Body of pancreas (tissue), 4 donors: ENCODE measurements at regions not wholly inside any gene's neighbourhood (a gene's known extent, or its start where the extent isn't known, plus 50 kb on each side); places are given as distances from the start of the nearest gene placed in this dataset.

Experiments
- ATAC-seq: fragments of 150-250 bp; one replicate; pipeline ENCODE4 v1.9.1; 2016
- DNase-seq, 4 donors: peaks; one replicate each; pipeline ENCODE4 v3.0.0-alpha.2; 2019
- H3K27ac ChIP-seq, 4 donors: fragments of 200-600 bp; sonication (generic); 1 replicate in 3 of 4; 2 replicates in 1 of 4; pipeline versions ENCODE4 v1.5.1 to v1.6.1; 2016 to 2019; ENCODE audit warnings: mild to moderate bottlenecking in 1 of 4, mixed read lengths in 1 of 4, moderate library complexity in 1 of 4
- H3K27me3 ChIP-seq, 2 donors: fragments of 200-600 bp; sonication (generic); one replicate each; pipeline ENCODE4 v1.6.0; 2016; ENCODE audit warnings: mild to moderate bottlenecking in 1 of 2
- H3K36me3 ChIP-seq, 2 donors: fragments of 200-600 bp; sonication (generic); replicated peaks in 1 of 2; 2 replicates each; pipeline ENCODE4 v1.5.1; 2016; ENCODE audit warnings: low read depth in 2 of 2; ENCODE audit not compliant: insufficient read depth in 1 of 2
- H3K4me1 ChIP-seq: fragments of 200-600 bp; sonication (generic); one replicate; pipeline ENCODE4 v1.6.0; 2016
- H3K4me3 ChIP-seq, 2 donors: fragments of 200-600 bp; sonication (generic); 1 replicate in 1 of 2; 2 replicates in 1 of 2; pipeline ENCODE4 v1.5.1; 2016 to 2019
- H3K9me3 ChIP-seq, 3 donors: fragments of 200-600 bp; sonication (generic); 1 replicate in 2 of 3; 2 replicates in 1 of 3; pipeline ENCODE4 v1.5.1; 2016
- CTCF ChIP-seq, 7 experiments: fragments of 450-650 bp in 4 of 7; fragments of 200-600 bp in 3 of 7; sonication (generic) in 3 of 7; IDR thresholded peaks; one replicate each; pipeline ENCODE4 v1.5.1; 2016 to 2019; ENCODE audit warnings: antibody characterized with exemption in 7 of 7
- POLR2A ChIP-seq, 3 donors: fragments of 450-650 bp; IDR thresholded peaks; one replicate each; pipeline ENCODE4 v1.6.1; 2016; ENCODE audit warnings: antibody characterized with exemption in 3 of 3, mild to moderate bottlenecking in 2 of 3
- WGBS, 2 donors: methylation state at CpG; one replicate each; pipeline ENCODE4 v1.1.5; 2017; 5-methylcytosine and 5-hydroxymethylcytosine counted together
- intact Hi-C: fragments of 100-400 bp; cut with DNase I; formaldehyde crosslinking; loops from one replicate; pipeline ENCODE4 v1.15.1; 2023

DNA sequence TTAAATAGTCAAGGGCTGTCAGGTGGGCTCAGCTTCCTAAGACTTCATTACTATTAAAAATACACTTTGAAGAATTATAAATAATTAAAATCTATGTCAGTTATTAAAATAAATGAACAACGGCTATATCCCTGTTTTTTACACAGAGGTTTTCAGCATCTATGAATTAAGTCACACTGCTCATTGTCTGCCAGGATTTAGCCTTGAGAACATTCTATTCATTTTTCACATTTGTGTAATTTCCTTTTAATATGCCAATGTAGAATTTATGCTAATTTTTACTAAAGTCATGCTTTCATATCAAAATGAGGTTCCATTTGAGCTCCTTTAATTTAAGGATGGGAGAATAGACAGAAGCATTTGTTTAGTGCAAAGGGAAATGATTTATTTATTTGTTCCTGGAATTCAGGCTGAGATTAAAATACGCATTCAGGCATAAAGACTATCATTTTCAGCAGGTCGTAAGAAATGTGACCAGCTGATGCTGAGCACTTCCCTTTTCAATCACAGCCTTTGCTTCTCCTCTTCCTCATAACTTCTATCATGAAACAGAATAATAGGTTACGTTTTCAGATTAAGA lies 345.1 kb downstream of the MFSD1 start:
- Histone ChIP-seq H3K4me3 (no peak overlapping the region), H3K4me1 (no peaks in the 10 kb centered on the region), H3K27ac (no peak overlapping the region), H3K36me3 (no peaks in the 10 kb centered on the region), H3K9me3 (no peaks in the 10 kb centered on the region), H3K27me3 (no peaks in the 10 kb centered on the region)
- WGBS, 2 donors, result 53 to 59% methylated on average over 4 of the region's 4 CpGs
- no peak for ATAC-seq
- DNase-seq, result no peak
- TF ChIP-seq POLR2A (IDR thresholded peaks at IDR 0.05) (no peak), CTCF (IDR thresholded peaks at IDR 0.05) (no peak)
- intact Hi-C loops, result no loop called here

DNA sequence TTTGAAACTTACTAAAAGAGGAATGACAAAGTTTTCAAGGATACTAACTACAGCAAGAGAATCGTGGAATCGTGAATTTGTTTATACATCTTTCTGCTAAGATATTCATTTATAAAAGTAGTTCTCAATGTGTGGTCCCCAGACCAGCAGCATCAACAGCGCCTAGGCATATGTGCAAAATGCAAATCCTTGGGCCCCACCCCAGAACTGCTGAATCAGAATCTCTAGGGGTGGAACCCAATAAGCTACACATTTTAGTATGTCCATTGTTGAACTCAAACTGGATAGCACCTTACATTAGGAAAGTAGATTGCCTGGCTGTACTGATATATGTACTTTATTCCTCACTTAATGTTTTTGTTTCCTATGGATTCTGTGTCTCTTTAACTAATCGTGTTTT lies 346.0 kb downstream of the MFSD1 start:
- H3K9me3 ChIP-seq, result no peaks in the 10 kb centered on the region
- no peaks in the 10 kb centered on the region for H3K4me1 ChIP-seq
- H3K4me3 ChIP-seq, result no peak overlapping the region
- no peaks in the 10 kb centered on the region for H3K36me3 ChIP-seq
- TF ChIP-seq POLR2A (IDR thresholded peaks at IDR 0.05), result no peak
- no peak for TF ChIP-seq CTCF (IDR thresholded peaks at IDR 0.05)
- WGBS, 2 donors, result 71 to 75% methylated on average over 4 of the region's 4 CpGs
- no peak overlapping the region for H3K27ac ChIP-seq
- H3K27me3 ChIP-seq, result no peaks in the 10 kb centered on the region
- no peak for DNase-seq
- intact Hi-C loops, result no loop called here
- no peak for ATAC-seq

- intact Hi-C loops, result no loop called here
- no peak for TF ChIP-seq CTCF (IDR thresholded peaks at IDR 0.05)
- TF ChIP-seq POLR2A (IDR thresholded peaks at IDR 0.05), result no peak
- no peaks in the 10 kb centered on the region for H3K36me3 ChIP-seq
- H3K9me3 ChIP-seq, result no peaks in the 10 kb centered on the region
- ATAC-seq, result no peak
- no peak overlapping the region for H3K27ac ChIP-seq
- no peaks in the 10 kb centered on the region for H3K4me1 ChIP-seq
- H3K4me3 ChIP-seq, result no peak overlapping the region
- no peak for DNase-seq
- 58 to 77% methylated on average over 1 of the region's 1 CpG for WGBS, 2 donors
- H3K27me3 ChIP-seq, result no peaks in the 10 kb centered on the region
Observed at GRCh38 chr3:159148466-159148865, 346.6 kb downstream of the MFSD1 start.

DNA sequence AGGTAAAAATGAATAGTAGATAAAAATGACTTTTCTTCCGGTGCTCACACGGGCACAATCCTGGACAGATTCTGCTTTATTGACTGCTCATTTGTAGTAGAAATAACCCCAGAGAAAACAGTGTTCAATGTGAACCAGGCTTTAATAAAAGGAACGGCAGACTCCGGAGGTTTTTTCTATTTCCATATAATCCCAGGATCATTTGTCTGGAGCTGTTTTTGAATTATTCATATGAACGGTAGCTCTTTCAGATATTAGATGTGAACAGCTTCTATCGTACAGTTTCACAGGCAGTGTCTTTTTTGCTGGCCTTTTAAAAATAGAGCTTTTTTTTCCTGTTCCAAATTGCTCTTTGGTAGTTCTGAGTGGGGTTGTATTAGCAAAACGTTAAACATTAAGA lies 347.3 kb downstream of the MFSD1 start:
- ATAC-seq (no peak), DNase-seq (no peak)
- intact Hi-C loops, result no loop called here
- Histone ChIP-seq H3K36me3 (no peaks in the 10 kb centered on the region), H3K27ac (no peak overlapping the region), H3K4me3 (no peak overlapping the region), H3K9me3 (no peaks in the 10 kb centered on the region), H3K27me3 (no peaks in the 10 kb centered on the region), H3K4me1 (no peaks in the 10 kb centered on the region)
- no peak for TF ChIP-seq POLR2A (IDR thresholded peaks at IDR 0.05)
- TF ChIP-seq CTCF (IDR thresholded peaks at IDR 0.05), result no peak
- WGBS, 2 donors, result 55 to 59% methylated on average over 7 of the region's 7 CpGs

DNA sequence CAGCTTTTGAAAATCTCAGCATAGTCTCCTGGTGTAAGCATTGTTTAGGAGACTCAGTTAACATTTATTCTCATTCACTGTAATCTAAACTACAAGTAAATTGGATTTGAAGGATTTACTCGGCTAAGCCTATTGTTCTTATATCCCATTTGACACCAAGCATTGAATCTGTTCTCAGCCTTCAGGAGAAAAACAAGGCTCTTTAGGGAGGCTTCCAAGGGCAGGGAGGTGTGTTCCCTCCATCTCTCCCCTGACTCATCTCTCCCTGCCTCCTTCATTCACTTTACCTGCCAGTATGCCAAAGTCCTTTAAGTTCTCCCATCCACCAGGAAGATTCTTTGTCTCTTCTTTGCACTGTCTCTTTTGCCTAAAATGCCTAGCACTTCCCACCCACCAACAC lies 347.8 kb downstream of the MFSD1 start:
- 35 to 42% methylated on average over 1 of the region's 1 CpG for WGBS, 2 donors
- TF ChIP-seq POLR2A (IDR thresholded peaks at IDR 0.05) (no peak), CTCF (IDR thresholded peaks at IDR 0.05) (no peak)
- DNase-seq (no peak), ATAC-seq (no peak)
- Histone ChIP-seq H3K27me3 (no peaks in the 10 kb centered on the region), H3K9me3 (no peaks in the 10 kb centered on the region), H3K4me1 (no peaks in the 10 kb centered on the region), H3K36me3 (no peaks in the 10 kb centered on the region), H3K4me3 (no peak overlapping the region), H3K27ac (no peak overlapping the region)
- intact Hi-C loops, result no loop called here
